Astrocyte (in vitro differentiated cells and primary cell): ENCODE measurements at regions not wholly inside any gene's neighbourhood (a gene's known extent, or its start where the extent isn't known, plus 50 kb on each side); places are given as distances from the start of the nearest gene placed in this dataset.

Experiments
- CTCF ChIP-seq: IDR thresholded peaks from 2 replicates; pipeline ENCODE4 v1.5.1; 2011; ENCODE audit warnings: low read depth, mild to moderate bottlenecking, inconsistent platforms, low read length, moderate library complexity; ENCODE audit not compliant: insufficient read depth
- EZH2 ChIP-seq: IDR thresholded peaks from 2 replicates; pipeline ENCODE4 v1.6.1; 2012; ENCODE audit warnings: mild to moderate bottlenecking, low read length, inconsistent platforms; ENCODE audit not compliant: insufficient read depth

DNA sequence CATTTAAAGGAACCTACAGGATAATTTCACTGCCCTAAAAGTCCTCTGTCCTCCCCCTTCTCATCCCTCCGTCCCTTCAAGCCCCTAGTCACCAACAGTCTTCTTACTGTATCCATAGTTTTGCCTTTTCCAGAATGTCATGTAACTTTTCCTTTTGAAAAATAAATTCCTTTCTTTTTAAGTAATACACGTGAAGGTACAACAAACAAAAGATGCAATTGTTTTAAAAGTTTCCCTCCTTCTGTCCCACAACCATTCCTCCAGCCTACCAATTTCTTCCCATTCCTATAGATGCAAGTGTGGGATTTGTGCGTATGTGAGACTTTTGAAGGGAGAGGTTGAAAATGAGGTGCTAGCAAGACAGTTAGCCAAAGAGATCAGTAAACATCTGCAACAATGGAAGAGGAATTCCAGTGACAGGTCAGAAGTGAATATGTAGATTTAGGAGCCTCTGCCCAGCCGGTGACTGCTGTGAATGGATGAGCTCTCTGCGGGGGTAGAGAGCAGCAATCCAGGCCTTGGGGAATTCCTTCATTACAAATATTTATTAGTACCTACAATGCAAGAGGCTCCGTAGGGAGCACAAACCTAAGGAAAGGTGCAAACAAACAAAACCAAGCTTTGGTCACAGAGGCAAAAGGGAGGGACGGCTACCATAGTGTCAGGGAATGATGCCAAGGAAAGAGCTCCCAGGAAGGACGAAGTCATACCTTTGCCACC lies 243.6 kb downstream of the SKIDA1 start:
- TF ChIP-seq EZH2 (no peak), CTCF (no peak)
